ENCODE measurements at regions not wholly inside any gene's neighbourhood (a gene's known extent, or its start where the extent isn't known, plus 50 kb on each side); places are given as distances from the start of the nearest gene placed in this dataset.

GRCh38 chr2:102078773-102079172, 63.8 kb upstream of the IL1R1 start:
- no peak for DNase-seq (ENCODE audit: low read depth)

GRCh38 chr2:102080451-102081242, 61.9 kb upstream of the IL1R1 start:
- peak; percentile 76 for DNase-seq (ENCODE audit: low read depth)

- DNase-seq (ENCODE audit: low read depth) = no peak
Observed at GRCh38 chr2:102081243-102081522, 61.4 kb upstream of the IL1R1 start.

GRCh38 chr2:102081606-102082005, 60.9 kb upstream of the IL1R1 start:
- no peak for DNase-seq (ENCODE audit: low read depth)

- DNase-seq (ENCODE audit: low read depth) = peak; percentile 98
Observed at GRCh38 chr2:102082571-102083392, 59.8 kb upstream of the IL1R1 start.

- no peak for DNase-seq (ENCODE audit: low read depth)
Observed at GRCh38 chr2:102083393-102083703, 59.2 kb upstream of the IL1R1 start.

- no peak for DNase-seq (ENCODE audit: low read depth)
Observed at GRCh38 chr2:102084651-102085050, 57.9 kb upstream of the IL1R1 start.

- no peak for DNase-seq (ENCODE audit: low read depth)
Observed at GRCh38 chr2:102085238-102085637, 57.3 kb upstream of the IL1R1 start.

- DNase-seq (ENCODE audit: low read depth) = no peak
Observed at GRCh38 chr2:102086150-102086872, 56.2 kb upstream of the IL1R1 start.

- DNase-seq (ENCODE audit: low read depth) = no peak
Observed at GRCh38 chr2:102091121-102091520, 51.4 kb upstream of the IL1R1 start.

- DNase-seq (ENCODE audit: low read depth) = no peak
Observed at GRCh38 chr2:102091908-102092307, 50.6 kb upstream of the IL1R1 start.

GRCh38 chr2:102092535-102092934, 50.0 kb upstream of the IL1R1 start:
- no peak for DNase-seq (ENCODE audit: low read depth)

Data from amniotic epithelial cell (primary cell).